A204.1 (cell line): ENCODE measurements at regions not wholly inside any gene's neighbourhood (a gene's known extent, or its start where the extent isn't known, plus 50 kb on each side); places are given as distances from the start of the nearest gene placed in this dataset.
A peak's percentile ranks its signal among the peaks of the same experiment; 100 is the strongest.
"Not testable (repeated sequence)": the region's sequence is repeated elsewhere in the genome, so short reads cannot be mapped to it uniquely, and the experiment has no call there.

Experiments used
- FAIRE-seq: peaks from 2 replicates; lab custom pipeline; 2012; peaks lifted over from hg19 to GRCh38; lab: Jason Lieb, UNC

GRCh38 chr10:21290499-21291160, 234.9 kb downstream of the SKIDA1 start:
- no peak for FAIRE-seq

DNA sequence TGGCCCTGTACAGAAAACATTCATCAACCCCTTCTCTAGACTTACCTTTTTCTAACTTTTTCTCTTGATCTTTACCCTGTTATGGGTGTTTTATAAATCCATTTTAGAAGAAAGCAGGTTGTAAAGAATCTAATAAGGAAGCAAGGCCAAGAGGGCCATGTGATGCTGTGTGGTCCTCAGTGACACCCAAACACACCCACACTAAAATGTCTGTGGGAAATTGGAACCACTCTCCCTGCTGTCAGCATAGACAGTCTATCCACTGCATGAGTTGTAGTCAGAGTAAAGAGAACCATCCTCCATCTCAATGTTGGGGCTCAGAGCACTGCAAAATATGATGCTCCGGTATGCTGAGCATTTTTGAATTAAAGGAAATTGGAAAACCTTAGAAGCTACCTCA, 235.5 kb downstream of the SKIDA1 start:
- no peak for FAIRE-seq

DNA sequence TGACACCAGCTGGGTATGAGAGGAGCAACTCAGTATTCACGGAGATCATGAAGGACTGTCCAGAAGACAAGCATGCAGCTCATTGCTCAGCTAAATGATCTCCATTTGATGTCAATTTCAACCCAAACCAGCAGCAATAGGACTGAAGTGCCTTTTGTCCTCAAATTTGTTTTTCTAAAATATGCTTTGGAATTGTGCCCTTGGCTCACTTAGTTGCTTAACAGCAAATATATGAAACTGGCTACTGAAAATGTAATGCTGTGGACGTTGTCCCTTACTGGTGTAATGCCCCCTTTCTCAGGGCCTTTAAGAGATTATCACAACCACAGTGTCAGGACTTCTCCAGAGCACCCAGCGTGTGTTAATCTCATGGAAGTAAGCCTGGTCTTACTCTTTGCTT, 236.2 kb downstream of the SKIDA1 start:
- peak; percentile 66 for FAIRE-seq

GRCh38 chr10:21285742-21286331, 239.6 kb downstream of the SKIDA1 start:
- FAIRE-seq: no peak

DNA sequence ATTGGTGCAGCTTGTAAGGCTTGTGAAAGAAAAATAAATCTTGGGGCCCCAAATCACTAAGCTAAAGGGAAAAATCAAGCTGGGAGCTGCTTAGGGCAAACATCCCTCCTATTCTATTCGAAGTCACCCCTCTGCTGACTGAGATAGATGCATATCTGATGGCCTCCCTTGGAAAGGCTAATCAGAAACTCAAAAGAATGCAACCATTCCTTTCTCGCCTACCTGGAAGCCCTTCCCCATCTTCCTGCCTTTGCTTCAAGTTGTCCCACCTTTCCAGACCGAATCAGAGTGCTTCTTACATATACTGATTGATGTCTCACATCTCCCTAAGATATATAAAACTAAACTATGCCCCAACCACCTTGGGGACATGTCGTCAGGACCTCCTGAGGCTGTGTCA, 240.3 kb downstream of the SKIDA1 start:
- FAIRE-seq: no peak

GRCh38 chr10:21284301-21284700, 241.2 kb downstream of the SKIDA1 start:
- no peak for FAIRE-seq

- FAIRE-seq: not testable (repeated sequence)
These were observed 242.4 kb downstream of the SKIDA1 start for GRCh38 chr10:21283053-21283452.

- no peak for FAIRE-seq
These were observed 243.6 kb downstream of the SKIDA1 start for GRCh38 chr10:21281765-21282484.

- FAIRE-seq: no peak
These were observed 244.4 kb downstream of the SKIDA1 start for GRCh38 chr10:21280971-21281572.

DNA sequence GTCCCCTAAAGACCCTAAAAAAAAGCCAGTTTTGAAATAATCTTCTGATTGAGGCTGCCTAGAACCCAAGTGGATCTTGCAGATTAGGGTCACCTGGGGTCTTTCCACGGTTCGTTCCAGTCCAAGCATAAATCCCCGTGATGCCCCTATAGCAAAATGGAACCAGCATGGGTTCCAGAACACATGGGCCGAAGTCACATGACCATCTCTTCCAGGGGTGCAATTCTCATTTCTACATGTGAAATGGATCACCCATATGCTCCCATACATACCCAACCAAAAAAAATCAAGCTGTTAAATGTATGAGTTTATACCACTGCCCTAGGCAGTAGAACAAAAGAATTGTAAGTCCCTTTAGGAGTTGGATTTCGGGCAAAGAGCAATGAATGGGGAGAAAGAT, 245.4 kb downstream of the SKIDA1 start:
- no peak for FAIRE-seq

- no peak for FAIRE-seq
These were observed 246.3 kb downstream of the SKIDA1 start for GRCh38 chr10:21279217-21279575.

GRCh38 chr10:21278491-21279216, 246.8 kb downstream of the SKIDA1 start:
- peak; percentile 19 for FAIRE-seq

DNA sequence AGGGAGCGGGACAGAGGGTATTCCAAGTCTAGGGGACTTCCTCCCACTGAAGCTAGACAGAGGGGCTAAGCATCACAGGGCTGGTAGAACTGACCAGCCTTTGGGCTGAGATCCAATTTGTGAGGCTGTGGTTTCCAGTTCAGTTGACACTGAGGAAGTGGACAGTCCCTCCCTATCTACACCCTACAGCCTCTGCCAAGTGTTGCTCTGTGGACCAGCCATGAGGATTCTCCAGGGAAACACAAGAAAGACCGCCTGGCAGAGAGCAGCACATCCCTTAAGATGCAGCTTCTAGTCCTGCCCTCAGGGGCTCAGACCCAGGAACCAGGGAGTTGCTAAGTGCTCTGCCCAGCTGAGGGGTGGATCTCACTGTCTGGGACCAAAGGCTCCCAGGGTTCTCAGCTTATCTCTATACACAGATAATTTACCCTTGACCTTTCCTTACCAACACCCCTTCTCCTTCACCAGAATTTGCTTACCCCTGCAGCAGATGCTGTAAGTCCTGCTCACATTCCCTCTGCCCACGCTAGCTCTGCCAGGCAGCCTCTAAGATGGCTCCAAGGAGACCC, 252.0 kb downstream of the SKIDA1 start:
- FAIRE-seq: no peak

DNA sequence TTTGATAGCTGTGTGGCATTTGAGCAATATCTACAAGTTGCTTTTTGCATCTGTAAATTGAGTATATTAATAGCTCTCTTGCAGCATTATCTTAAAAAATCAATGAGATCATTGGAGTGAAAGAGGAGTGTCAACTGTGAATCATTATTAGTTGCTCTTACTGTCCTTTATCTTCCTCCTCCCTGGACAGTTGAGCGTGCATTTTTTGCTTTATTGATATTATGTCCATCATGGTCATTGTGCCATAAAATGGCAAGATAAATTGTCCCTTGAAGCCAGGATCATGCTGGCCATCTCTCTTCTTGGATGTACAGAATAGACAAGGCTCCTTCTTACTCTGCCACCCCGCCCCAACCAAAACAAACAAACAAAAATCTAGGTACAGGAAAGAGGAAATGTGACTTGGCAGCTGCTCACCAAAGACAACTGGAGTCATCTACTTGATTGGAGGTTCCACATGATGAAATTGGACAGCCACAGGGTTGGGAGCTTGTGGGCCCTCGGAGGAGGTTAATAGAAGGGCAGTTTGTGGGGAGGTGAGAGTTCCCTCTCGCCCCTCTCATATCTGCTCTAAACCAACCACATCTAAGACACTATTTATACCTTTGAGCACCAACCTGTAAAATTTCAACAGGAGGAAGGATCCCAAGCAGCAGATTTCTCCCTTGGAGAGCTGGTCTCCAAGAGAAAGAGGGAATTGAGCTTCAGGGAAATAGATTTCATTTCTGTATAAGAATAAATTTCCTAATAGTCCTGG, 252.7 kb downstream of the SKIDA1 start:
- no peak for FAIRE-seq

- no peak for FAIRE-seq
These were observed 254.5 kb downstream of the SKIDA1 start for GRCh38 chr10:21270976-21271375.

GRCh38 chr10:21269289-21269688, 256.2 kb downstream of the SKIDA1 start:
- FAIRE-seq: no peak

- no peak for FAIRE-seq
These were observed 259.9 kb downstream of the SKIDA1 start for GRCh38 chr10:21265622-21266021.

DNA sequence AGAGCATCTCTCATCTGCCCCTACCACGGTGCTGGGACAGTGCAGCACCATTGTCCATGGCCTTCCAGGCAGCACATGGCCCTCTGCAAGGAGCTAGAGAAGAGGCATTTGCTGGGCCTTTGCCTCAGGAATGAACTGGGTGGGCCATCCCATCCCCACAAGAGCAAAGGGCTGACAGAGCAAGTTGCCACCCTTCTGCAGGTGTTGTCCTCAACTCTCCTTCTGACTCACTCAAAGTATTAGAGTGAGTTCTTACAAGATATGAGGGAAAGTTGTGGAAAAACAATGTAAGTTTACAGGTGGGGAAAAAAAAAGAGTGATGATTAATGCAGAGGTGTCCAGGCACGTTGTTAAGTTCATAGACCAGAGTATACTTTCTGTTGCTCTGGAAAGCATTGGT, 261.2 kb downstream of the SKIDA1 start:
- no peak for FAIRE-seq

- FAIRE-seq: no peak
These were observed 261.6 kb downstream of the SKIDA1 start for GRCh38 chr10:21263839-21264238.

- FAIRE-seq: no peak
These were observed 262.1 kb downstream of the SKIDA1 start for GRCh38 chr10:21263263-21263803.

- no peak for FAIRE-seq
These were observed 263.6 kb downstream of the SKIDA1 start for GRCh38 chr10:21261842-21262294.
